SK-N-SH treated with all-trans-retinoic acid at 6 μM for 48 hours (cell line): ENCODE measurements at regions not wholly inside any gene's neighbourhood (a gene's known extent, or its start where the extent isn't known, plus 50 kb on each side); places are given as distances from the start of the nearest gene placed in this dataset.

Experiments
- RARB ChIP-seq: fragments of 250-450 bp; sonication (Bioruptor Pico); IDR thresholded peaks from 2 replicates; pipeline ENCODE4 v1.8.0; 2021; ENCODE audit warnings: mild to moderate bottlenecking, moderate library complexity
- SNAI2 ChIP-seq: fragments of 250-450 bp; sonication (Bioruptor Pico); IDR thresholded peaks from 2 replicates; pipeline ENCODE4 v1.5.0; 2020; ENCODE audit warnings: mild to moderate bottlenecking, moderate library complexity
- ZFP30 ChIP-seq: fragments of 450-650 bp; formaldehyde crosslinking; IDR thresholded peaks from 2 replicates; pipeline ENCODE4 v1.5.0; 2022; ENCODE audit warnings: mild to moderate bottlenecking, moderate library complexity
- ZNF565 ChIP-seq: fragments of 450-650 bp; formaldehyde crosslinking; conservative IDR thresholded peaks from 2 replicates; pipeline ENCODE4 v1.5.0; 2020; ENCODE audit warnings: low read depth, mild to moderate bottlenecking, moderate library complexity
- TF ChIP-seq, protein P1 (sequence below): fragments of 250-450 bp; sonication (Bioruptor Pico); IDR thresholded peaks from 2 replicates; pipeline ENCODE4 v1.8.0; 2020; ENCODE audit warnings: mild to moderate bottlenecking, moderate library complexity, borderline replicate concordance
- TF ChIP-seq, protein P2 (sequence below): fragments of 250-450 bp; sonication (Bioruptor Pico); IDR thresholded peaks from 2 replicates; pipeline ENCODE4 v1.8.0; 2021; ENCODE audit warnings: low read depth, mild to moderate bottlenecking, moderate library complexity, borderline replicate concordance
- TF ChIP-seq, protein P3 (sequence below): fragments of 250-450 bp; sonication (Bioruptor Pico); IDR thresholded peaks from 2 replicates; pipeline ENCODE4 v1.5.1; 2021; ENCODE audit warnings: mild to moderate bottlenecking, moderate library complexity
- TF ChIP-seq, protein P4 (sequence below): fragments of 250-450 bp; sonication (Bioruptor Pico); IDR thresholded peaks from 2 replicates; pipeline ENCODE4 v1.5.0; 2020; ENCODE audit warnings: mild to moderate bottlenecking, moderate library complexity

DNA sequence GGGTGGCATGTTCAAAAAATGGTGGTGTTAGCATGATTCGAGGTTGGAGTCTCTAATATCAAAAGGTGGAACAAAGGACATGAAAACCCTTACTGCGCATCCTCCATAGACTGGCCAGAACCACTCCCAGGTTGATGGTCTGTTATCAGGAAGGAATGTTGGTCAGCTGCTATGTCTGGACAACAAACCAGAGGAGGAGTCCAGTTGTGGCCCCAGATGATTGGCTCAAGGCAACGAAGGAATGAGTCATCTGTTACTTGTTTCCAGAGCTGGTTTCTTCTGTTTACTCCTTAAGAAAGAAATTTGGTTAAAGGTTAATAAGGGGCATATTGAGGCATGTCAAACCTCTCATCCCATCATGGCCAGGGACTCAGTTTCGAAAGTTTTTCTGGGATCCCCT lies 56.8 kb upstream of the GRIA4 start:
- TF ChIP-seq ZFP30 (CRISPR knock-in tag) (no peak), ZNF565 (no peak), SNAI2 (CRISPR knock-in tag) (no peak), RARB (no peak)
- TF ChIP-seq, protein P1, sequence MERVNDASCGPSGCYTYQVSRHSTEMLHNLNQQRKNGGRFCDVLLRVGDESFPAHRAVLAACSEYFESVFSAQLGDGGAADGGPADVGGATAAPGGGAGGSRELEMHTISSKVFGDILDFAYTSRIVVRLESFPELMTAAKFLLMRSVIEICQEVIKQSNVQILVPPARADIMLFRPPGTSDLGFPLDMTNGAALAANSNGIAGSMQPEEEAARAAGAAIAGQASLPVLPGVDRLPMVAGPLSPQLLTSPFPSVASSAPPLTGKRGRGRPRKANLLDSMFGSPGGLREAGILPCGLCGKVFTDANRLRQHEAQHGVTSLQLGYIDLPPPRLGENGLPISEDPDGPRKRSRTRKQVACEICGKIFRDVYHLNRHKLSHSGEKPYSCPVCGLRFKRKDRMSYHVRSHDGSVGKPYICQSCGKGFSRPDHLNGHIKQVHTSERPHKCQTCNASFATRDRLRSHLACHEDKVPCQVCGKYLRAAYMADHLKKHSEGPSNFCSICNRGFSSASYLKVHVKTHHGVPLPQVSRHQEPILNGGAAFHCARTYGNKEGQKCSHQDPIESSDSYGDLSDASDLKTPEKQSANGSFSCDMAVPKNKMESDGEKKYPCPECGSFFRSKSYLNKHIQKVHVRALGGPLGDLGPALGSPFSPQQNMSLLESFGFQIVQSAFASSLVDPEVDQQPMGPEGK (CRISPR knock-in tag) = no peak
- TF ChIP-seq, protein P2, sequence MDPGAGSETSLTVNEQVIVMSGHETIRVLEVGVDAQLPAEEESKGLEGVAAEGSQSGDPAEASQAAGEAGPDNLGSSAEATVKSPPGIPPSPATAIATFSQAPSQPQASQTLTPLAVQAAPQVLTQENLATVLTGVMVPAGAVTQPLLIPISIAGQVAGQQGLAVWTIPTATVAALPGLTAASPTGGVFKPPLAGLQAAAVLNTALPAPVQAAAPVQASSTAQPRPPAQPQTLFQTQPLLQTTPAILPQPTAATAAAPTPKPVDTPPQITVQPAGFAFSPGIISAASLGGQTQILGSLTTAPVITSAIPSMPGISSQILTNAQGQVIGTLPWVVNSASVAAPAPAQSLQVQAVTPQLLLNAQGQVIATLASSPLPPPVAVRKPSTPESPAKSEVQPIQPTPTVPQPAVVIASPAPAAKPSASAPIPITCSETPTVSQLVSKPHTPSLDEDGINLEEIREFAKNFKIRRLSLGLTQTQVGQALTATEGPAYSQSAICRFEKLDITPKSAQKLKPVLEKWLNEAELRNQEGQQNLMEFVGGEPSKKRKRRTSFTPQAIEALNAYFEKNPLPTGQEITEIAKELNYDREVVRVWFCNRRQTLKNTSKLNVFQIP (CRISPR knock-in tag) = no peak
- TF ChIP-seq, protein P3, sequence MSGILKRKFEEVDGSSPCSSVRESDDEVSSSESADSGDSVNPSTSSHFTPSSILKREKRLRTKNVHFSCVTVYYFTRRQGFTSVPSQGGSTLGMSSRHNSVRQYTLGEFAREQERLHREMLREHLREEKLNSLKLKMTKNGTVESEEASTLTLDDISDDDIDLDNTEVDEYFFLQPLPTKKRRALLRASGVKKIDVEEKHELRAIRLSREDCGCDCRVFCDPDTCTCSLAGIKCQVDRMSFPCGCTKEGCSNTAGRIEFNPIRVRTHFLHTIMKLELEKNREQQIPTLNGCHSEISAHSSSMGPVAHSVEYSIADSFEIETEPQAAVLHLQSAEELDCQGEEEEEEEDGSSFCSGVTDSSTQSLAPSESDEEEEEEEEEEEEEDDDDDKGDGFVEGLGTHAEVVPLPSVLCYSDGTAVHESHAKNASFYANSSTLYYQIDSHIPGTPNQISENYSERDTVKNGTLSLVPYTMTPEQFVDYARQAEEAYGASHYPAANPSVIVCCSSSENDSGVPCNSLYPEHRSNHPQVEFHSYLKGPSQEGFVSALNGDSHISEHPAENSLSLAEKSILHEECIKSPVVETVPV (CRISPR knock-in tag) = no peak
- TF ChIP-seq, protein P4, sequence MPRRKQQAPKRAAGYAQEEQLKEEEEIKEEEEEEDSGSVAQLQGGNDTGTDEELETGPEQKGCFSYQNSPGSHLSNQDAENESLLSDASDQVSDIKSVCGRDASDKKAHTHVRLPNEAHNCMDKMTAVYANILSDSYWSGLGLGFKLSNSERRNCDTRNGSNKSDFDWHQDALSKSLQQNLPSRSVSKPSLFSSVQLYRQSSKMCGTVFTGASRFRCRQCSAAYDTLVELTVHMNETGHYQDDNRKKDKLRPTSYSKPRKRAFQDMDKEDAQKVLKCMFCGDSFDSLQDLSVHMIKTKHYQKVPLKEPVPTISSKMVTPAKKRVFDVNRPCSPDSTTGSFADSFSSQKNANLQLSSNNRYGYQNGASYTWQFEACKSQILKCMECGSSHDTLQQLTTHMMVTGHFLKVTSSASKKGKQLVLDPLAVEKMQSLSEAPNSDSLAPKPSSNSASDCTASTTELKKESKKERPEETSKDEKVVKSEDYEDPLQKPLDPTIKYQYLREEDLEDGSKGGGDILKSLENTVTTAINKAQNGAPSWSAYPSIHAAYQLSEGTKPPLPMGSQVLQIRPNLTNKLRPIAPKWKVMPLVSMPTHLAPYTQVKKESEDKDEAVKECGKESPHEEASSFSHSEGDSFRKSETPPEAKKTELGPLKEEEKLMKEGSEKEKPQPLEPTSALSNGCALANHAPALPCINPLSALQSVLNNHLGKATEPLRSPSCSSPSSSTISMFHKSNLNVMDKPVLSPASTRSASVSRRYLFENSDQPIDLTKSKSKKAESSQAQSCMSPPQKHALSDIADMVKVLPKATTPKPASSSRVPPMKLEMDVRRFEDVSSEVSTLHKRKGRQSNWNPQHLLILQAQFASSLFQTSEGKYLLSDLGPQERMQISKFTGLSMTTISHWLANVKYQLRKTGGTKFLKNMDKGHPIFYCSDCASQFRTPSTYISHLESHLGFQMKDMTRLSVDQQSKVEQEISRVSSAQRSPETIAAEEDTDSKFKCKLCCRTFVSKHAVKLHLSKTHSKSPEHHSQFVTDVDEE (CRISPR knock-in tag) = no peak
